Testis (tissue), 2 donors: ENCODE measurements at regions not wholly inside any gene's neighbourhood (a gene's known extent, or its start where the extent isn't known, plus 50 kb on each side); places are given as distances from the start of the nearest gene placed in this dataset.

Source experiments
- POLR2A ChIP-seq: fragments of 450-650 bp; IDR thresholded peaks from one replicate; pipeline ENCODE4 v1.6.1; 2017; ENCODE audit warnings: antibody characterized with exemption, mild to moderate bottlenecking, moderate library complexity
- TF ChIP-seq, protein P1 (sequence below), 3 experiments: fragments of 450-650 bp in 2 of 3; fragments of 200-600 bp in 1 of 3; sonication (generic) in 1 of 3; IDR thresholded peaks; one replicate each; pipeline ENCODE4 v1.5.1; 2016 to 2019; ENCODE audit warnings: antibody characterized with exemption in 3 of 3, mild to moderate bottlenecking in 2 of 3, moderate library complexity in 1 of 3

DNA sequence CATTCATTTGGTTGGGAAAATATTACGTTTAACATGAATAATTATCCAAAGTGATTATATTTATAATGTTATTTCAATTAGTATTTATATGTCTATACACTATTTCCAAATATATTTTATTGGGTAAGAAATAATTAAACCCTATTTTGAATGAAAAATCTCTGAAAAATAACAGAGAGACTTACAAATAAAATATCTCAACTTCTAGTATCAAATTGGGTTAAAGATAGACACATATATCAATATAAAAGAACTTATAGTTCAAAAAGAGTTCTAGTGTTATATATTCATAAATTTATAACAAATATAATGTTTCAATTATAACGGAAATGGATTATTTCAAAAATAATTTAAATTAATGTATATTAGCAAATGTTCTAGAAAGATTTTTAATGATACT lies 482.6 kb upstream of the PCDH20 start:
- TF ChIP-seq, protein P1, sequence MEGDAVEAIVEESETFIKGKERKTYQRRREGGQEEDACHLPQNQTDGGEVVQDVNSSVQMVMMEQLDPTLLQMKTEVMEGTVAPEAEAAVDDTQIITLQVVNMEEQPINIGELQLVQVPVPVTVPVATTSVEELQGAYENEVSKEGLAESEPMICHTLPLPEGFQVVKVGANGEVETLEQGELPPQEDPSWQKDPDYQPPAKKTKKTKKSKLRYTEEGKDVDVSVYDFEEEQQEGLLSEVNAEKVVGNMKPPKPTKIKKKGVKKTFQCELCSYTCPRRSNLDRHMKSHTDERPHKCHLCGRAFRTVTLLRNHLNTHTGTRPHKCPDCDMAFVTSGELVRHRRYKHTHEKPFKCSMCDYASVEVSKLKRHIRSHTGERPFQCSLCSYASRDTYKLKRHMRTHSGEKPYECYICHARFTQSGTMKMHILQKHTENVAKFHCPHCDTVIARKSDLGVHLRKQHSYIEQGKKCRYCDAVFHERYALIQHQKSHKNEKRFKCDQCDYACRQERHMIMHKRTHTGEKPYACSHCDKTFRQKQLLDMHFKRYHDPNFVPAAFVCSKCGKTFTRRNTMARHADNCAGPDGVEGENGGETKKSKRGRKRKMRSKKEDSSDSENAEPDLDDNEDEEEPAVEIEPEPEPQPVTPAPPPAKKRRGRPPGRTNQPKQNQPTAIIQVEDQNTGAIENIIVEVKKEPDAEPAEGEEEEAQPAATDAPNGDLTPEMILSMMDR (IDR thresholded peaks at IDR 0.05): no peak
- TF ChIP-seq POLR2A: no peak
